T-helper 1 cell treated with Interleukin-12 subunit alpha and Interleukin-12 subunit beta and Interleukin-4 antibody, amounts not matched to agents 30 μg/mL and 1 μg/mL, for 36 hours (primary cell): ENCODE measurements at regions not wholly inside any gene's neighbourhood (a gene's known extent, or its start where the extent isn't known, plus 50 kb on each side); places are given as distances from the start of the nearest gene placed in this dataset.
"Not testable (repeated sequence)": the region's sequence is repeated elsewhere in the genome, so short reads cannot be mapped to it uniquely, and the experiment has no call there.

ENCODE experiments used
- H3K27ac Mint-ChIP-seq: one replicate; pipeline ENCODE4 v1.8.0; 2021; ENCODE audit warnings: mild to moderate bottlenecking, mixed read lengths
- H3K27me3 Mint-ChIP-seq: one replicate; pipeline ENCODE4 v1.8.0; 2021; ENCODE audit warnings: low read depth, mixed read lengths
- H3K36me3 Mint-ChIP-seq: one replicate; pipeline ENCODE4 v1.8.0; 2021; ENCODE audit warnings: low read depth, mixed read lengths
- H3K4me1 Mint-ChIP-seq: one replicate; pipeline ENCODE4 v1.8.0; 2021; ENCODE audit warnings: low read depth, mixed read lengths
- H3K4me3 Mint-ChIP-seq: one replicate; pipeline ENCODE4 v1.8.0; 2021; ENCODE audit warnings: mild to moderate bottlenecking, moderate library complexity, mixed read lengths
- H3K9me3 Mint-ChIP-seq: one replicate; pipeline ENCODE4 v1.8.0; 2021; ENCODE audit warnings: mixed read lengths

DNA sequence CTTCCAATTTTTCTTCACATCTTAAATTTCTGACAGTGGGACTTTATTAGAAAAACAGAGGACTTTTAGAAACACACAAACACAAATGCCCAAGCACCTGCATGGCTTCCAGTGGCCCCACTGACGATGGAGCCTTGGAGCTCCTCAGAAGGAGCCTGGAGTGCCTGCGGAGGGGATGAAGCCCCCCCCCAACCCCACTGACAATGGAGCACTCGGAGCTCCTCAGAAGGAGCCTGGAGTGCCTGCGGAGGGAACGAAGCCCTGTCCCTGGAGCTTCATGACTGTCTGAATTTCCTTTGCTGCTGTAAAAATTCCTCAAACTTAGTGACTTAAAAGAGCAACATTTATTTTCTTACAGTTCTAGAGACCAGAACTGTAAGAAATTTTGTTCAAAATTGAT lies 80.1 kb upstream of the VRK1 start:
- Mint-ChIP-seq H3K9me3 (no peaks in the 10 kb centered on the region), H3K36me3 (no peaks in the 10 kb centered on the region), H3K27ac (no peak overlapping the region), H3K27me3 (peaks cover 9% of the 10 kb centered on the region), H3K4me1 (no peaks in the 10 kb centered on the region), H3K4me3 (no peak overlapping the region)

- H3K27me3 Mint-ChIP-seq: peaks cover 9% of the 10 kb centered on the region
- H3K27ac Mint-ChIP-seq: no peak overlapping the region
- H3K36me3 Mint-ChIP-seq: no peaks in the 10 kb centered on the region
- H3K4me3 Mint-ChIP-seq: no peak overlapping the region
- no peaks in the 10 kb centered on the region for H3K4me1 Mint-ChIP-seq
- no peaks in the 10 kb centered on the region for H3K9me3 Mint-ChIP-seq
Measured at GRCh38 chr14:96718407-96718806, 78.8 kb upstream of the VRK1 start.

DNA sequence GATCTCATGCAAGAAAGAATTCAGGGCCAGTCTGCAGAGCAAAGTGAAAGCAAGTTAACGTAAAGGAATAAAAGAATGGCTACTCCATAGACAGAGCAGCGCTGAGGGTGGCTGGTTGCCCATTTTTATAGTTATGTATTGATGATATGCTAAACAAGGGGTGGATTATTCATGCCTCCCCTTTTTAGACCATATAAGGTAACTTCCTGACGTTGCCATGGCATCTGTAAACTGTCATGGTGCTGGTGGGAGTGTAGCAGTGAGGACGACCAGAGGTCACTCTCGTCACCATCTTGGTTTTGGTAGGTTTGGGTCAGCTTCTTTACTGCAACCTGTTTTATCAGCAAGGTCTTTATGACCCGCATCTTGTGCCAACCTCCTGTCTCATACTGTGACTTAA lies 76.5 kb upstream of the VRK1 start:
- H3K4me3 Mint-ChIP-seq, H3K4me1 Mint-ChIP-seq, H3K27ac Mint-ChIP-seq, H3K36me3 Mint-ChIP-seq, H3K9me3 Mint-ChIP-seq, H3K27me3 Mint-ChIP-seq: not testable (repeated sequence)

GRCh38 chr14:96722736-96723135 lies 74.4 kb upstream of the VRK1 start:
- Mint-ChIP-seq H3K36me3 (no peaks in the 10 kb centered on the region), H3K4me1 (no peaks in the 10 kb centered on the region), H3K27me3 (peaks cover 6% of the 10 kb centered on the region), H3K9me3 (no peaks in the 10 kb centered on the region), H3K4me3 (no peak overlapping the region), H3K27ac (no peak overlapping the region)

- H3K27ac Mint-ChIP-seq: no peak overlapping the region
- H3K4me3 Mint-ChIP-seq: no peak overlapping the region
- no peaks in the 10 kb centered on the region for H3K36me3 Mint-ChIP-seq
- H3K27me3 Mint-ChIP-seq: peaks cover 6% of the 10 kb centered on the region
- no peaks in the 10 kb centered on the region for H3K4me1 Mint-ChIP-seq
- H3K9me3 Mint-ChIP-seq: no peaks in the 10 kb centered on the region
Measured at GRCh38 chr14:96723946-96724345, 73.2 kb upstream of the VRK1 start.

DNA sequence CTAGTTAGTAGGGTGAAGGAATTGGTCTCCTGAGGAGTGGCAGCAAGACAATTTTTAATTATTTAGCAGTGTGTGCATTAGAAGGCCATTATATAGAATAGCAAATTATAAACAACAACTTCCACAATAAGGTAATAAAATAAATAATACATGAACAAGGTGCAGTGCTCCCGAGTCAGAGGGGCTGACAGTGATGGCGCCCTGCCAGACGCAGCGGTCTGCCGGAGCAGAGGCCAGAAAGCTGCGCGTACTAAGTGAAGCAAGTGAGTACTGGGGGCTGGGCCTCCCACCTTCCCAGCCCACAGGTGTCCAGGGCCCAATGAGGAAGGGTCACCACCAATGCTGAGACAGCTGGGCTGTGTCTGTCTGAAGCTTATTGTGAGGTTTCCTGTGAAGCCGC lies 72.0 kb upstream of the VRK1 start:
- H3K4me1 Mint-ChIP-seq: no peaks in the 10 kb centered on the region
- no peaks in the 10 kb centered on the region for H3K9me3 Mint-ChIP-seq
- no peaks in the 10 kb centered on the region for H3K36me3 Mint-ChIP-seq
- H3K4me3 Mint-ChIP-seq: no peak overlapping the region
- no peak overlapping the region for H3K27ac Mint-ChIP-seq
- H3K27me3 Mint-ChIP-seq: no peaks in the 10 kb centered on the region

- Mint-ChIP-seq H3K27ac (no peak overlapping the region), H3K4me1 (no peaks in the 10 kb centered on the region), H3K4me3 (no peak overlapping the region)
Measured at GRCh38 chr14:96727073-96727472, 70.1 kb upstream of the VRK1 start.

GRCh38 chr14:96727491-96727890 lies 69.7 kb upstream of the VRK1 start:
- no peaks in the 10 kb centered on the region for H3K27me3 Mint-ChIP-seq
- H3K27ac Mint-ChIP-seq: no peak overlapping the region
- H3K9me3 Mint-ChIP-seq: no peaks in the 10 kb centered on the region
- H3K4me1 Mint-ChIP-seq: no peaks in the 10 kb centered on the region
- H3K36me3 Mint-ChIP-seq: no peaks in the 10 kb centered on the region
- H3K4me3 Mint-ChIP-seq: no peak overlapping the region

More at GRCh38 chr14:96727073-96727472, 70.1 kb upstream of the VRK1 start:
- H3K27me3 Mint-ChIP-seq: no peaks in the 10 kb centered on the region
- H3K9me3 Mint-ChIP-seq: no peaks in the 10 kb centered on the region
- no peaks in the 10 kb centered on the region for H3K36me3 Mint-ChIP-seq

DNA sequence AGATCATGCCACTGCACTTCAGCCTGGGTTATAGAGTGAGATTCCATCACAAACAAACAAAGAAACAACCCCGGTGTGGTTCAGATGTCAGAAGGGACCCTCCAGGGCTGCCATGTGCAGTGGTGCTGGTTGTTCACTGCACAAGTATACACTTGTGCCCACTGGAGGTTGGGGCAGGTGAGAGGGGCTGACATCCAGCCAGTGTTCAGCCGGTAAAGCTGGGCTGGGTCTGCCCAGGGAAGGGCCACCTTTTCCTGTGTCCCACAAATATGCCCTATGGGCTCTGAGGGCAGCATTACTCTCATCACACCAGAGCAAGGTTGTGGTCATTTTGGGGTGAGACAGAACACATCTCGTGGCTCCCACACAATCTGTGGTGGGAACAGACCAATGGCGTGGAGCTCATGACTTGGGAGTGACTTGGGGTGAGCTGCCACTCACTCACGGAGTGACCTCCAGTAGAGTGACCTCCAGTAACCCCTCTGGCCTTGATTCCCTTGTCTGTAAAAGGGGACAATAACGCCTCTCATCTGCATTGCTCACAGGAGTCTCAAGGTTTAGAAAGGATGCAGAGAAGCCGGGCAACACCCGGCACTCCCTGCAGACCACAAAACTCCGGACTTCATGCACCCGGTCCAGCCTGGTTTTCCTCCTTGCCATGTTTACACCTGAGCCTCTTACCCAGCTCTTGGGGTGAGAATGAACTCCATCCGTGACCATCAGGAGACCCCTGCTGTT lies 69.0 kb upstream of the VRK1 start:
- no peaks in the 10 kb centered on the region for H3K27me3 Mint-ChIP-seq
- H3K36me3 Mint-ChIP-seq: no peaks in the 10 kb centered on the region

DNA sequence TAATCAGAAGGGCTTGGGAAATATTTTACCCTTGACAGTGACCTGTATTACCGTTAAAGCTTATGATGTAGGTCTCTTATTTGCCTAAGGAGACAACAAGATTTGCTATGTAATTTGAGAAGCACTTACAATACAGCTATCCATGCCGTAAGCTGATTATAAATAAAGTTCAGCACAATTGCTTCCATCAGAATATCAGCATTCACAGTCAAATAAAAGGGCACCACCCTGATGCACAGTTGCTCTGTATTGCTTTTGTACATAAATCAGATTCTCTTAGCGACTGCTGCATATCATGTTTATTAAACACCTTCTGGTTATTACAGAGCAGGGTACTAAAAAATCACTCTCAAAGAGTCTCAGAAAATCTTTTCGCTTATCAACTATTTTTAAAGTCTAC lies 67.3 kb upstream of the VRK1 start:
- H3K27me3 Mint-ChIP-seq: no peaks in the 10 kb centered on the region
- no peaks in the 10 kb centered on the region for H3K36me3 Mint-ChIP-seq
- no peaks in the 10 kb centered on the region for H3K9me3 Mint-ChIP-seq
- H3K4me3 Mint-ChIP-seq: no peak overlapping the region
- H3K4me1 Mint-ChIP-seq: no peaks in the 10 kb centered on the region
- H3K27ac Mint-ChIP-seq: no peak overlapping the region

More for the DNA sequence above, 69.0 kb upstream of the VRK1 start:
- Mint-ChIP-seq H3K9me3 (no peaks in the 10 kb centered on the region), H3K27ac (no peak overlapping the region), H3K4me3 (no peak overlapping the region), H3K4me1 (no peaks in the 10 kb centered on the region)

- no peaks in the 10 kb centered on the region for H3K4me1 Mint-ChIP-seq
- H3K36me3 Mint-ChIP-seq: no peaks in the 10 kb centered on the region
- H3K27ac Mint-ChIP-seq: no peak overlapping the region
- no peaks in the 10 kb centered on the region for H3K9me3 Mint-ChIP-seq
- no peak overlapping the region for H3K4me3 Mint-ChIP-seq
- no peaks in the 10 kb centered on the region for H3K27me3 Mint-ChIP-seq
Measured at GRCh38 chr14:96730386-96730785, 66.8 kb upstream of the VRK1 start.

DNA sequence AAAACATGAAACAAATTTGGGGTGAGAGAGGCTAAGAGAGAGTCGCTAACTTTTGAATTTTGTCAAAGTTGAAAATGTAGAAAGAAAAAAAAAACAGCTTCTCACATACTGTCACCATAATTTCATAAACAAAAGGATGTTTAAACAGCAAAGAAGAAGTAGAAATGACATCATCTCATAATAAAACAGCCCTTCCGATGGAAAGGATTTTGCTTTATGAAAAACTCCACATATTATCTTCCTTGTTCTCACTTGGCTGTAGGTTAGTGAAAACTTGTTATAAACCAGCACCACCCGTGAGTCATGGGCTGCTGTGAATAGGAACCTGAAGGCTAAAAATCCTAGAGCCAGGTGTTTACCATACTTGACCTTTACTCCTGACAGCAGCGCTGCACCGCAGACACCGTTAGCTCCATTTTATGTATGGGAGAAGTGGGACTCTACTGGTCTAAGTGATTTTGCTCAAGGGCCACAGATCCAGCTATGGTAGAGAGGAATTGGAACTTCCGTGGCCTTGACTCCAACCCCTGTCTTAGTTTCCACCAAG lies 63.0 kb upstream of the VRK1 start:
- Mint-ChIP-seq H3K36me3 (no peaks in the 10 kb centered on the region), H3K27me3 (peaks cover 30% of the 10 kb centered on the region), H3K4me3 (no peak overlapping the region), H3K27ac (no peak overlapping the region), H3K4me1 (no peaks in the 10 kb centered on the region), H3K9me3 (no peaks in the 10 kb centered on the region)

DNA sequence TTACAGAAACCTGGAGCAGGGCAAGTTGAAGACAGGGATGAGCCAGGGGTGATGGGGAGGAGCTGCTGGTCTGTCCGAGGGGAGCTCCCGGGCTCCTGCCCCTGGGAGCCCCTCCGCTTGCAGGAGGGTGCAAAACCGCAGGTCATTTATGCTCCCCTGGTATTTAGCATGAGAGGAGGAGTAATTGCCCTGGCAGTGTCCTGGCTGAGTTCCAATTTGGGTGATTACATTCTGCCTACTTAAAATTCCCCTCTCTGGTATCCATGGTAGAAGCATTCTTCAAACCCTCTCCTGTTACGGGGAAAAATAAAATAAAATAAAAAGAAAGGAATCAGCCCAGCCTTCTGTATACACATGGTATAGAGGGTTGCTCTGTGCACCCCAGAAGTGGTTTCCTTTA lies 61.7 kb upstream of the VRK1 start:
- Mint-ChIP-seq H3K4me3 (no peak overlapping the region), H3K36me3 (no peaks in the 10 kb centered on the region), H3K9me3 (no peaks in the 10 kb centered on the region), H3K27me3 (peaks cover 42% of the 10 kb centered on the region), H3K27ac (no peak overlapping the region), H3K4me1 (no peaks in the 10 kb centered on the region)

DNA sequence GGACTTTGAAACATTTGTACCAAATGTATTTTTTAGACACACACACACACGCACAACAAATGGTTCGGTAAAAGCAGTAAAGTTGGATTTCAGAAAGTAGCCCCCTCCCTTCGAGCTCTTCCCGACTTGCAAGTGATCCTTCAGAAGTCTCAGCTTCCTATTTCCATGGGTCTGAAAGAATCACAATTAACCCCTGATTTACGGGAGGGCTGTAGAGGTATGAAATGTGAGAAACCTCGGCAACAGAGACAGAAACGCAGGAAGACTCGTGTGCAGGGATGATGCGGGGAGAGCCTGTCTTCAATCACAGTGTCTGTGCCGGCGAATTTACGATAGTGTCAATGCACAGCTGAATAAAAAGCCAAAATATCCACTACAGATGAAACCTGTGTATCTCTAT lies 60.7 kb upstream of the VRK1 start:
- Mint-ChIP-seq H3K36me3 (no peaks in the 10 kb centered on the region), H3K9me3 (no peaks in the 10 kb centered on the region), H3K27ac (no peak overlapping the region), H3K27me3 (peaks cover 51% of the 10 kb centered on the region), H3K4me1 (no peaks in the 10 kb centered on the region), H3K4me3 (no peak overlapping the region)

GRCh38 chr14:96737881-96738280 lies 59.3 kb upstream of the VRK1 start:
- Mint-ChIP-seq H3K36me3 (no peaks in the 10 kb centered on the region), H3K27ac (no peak overlapping the region), H3K4me3 (no peak overlapping the region), H3K27me3 (peaks cover 63% of the 10 kb centered on the region), H3K4me1 (peaks cover 1% of the 10 kb centered on the region), H3K9me3 (no peaks in the 10 kb centered on the region)
